AG10803 (cell line): ENCODE measurements at regions not wholly inside any gene's neighbourhood (a gene's known extent, or its start where the extent isn't known, plus 50 kb on each side); places are given as distances from the start of the nearest gene placed in this dataset.

Experiments used
- DNase-seq: peaks from one replicate; pipeline ENCODE4 v3.0.0; 2010; ENCODE audit warnings: low read depth
- H3K4me3 ChIP-seq: 2 replicates; pipeline ENCODE4 v1.5.1; 2011; ENCODE audit warnings: mild to moderate bottlenecking, low read length, control low read depth
- TF ChIP-seq, protein P1 (sequence below): conservative IDR thresholded peaks from 2 replicates; pipeline ENCODE4 v1.5.1; 2011; ENCODE audit warnings: mild to moderate bottlenecking, low read length, control low read depth, inconsistent platforms

DNA sequence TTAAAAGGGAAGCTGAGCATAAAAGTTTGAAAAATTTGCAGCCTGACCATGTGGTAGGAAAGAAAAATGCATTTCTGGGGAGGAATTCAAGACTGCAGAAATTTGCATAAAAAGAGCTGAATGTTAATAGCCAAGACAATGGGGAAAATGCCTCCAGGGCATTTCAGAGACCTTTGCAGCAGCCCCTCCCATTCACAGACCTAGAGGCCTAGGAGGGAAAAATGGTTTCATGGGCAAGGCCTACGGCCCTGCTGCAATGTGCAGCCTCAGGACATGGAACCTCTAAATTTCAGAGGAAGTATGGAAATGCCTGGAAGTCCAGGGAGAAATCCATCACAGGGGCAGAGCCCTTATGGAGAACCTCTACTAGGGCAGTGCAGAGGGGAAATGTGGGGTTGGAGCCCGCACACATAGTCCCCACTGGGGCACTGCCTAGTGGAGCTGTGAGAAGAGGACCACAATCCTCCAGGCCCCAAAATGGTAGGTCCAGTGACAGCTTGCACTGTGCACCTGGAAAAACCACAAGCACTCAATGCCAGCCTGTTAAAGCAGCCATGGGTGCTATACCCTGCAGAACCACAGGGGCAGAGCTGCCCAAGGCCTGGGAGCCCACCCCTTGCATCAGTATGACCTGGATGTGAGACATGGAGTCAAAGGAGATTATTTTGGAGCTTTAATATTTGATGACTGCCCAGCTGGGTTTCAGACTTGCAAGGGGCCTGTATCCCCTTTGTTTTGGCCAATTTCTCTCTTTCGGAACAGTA, 243.8 kb downstream of the DNAJB9 start:
- TF ChIP-seq, protein P1, sequence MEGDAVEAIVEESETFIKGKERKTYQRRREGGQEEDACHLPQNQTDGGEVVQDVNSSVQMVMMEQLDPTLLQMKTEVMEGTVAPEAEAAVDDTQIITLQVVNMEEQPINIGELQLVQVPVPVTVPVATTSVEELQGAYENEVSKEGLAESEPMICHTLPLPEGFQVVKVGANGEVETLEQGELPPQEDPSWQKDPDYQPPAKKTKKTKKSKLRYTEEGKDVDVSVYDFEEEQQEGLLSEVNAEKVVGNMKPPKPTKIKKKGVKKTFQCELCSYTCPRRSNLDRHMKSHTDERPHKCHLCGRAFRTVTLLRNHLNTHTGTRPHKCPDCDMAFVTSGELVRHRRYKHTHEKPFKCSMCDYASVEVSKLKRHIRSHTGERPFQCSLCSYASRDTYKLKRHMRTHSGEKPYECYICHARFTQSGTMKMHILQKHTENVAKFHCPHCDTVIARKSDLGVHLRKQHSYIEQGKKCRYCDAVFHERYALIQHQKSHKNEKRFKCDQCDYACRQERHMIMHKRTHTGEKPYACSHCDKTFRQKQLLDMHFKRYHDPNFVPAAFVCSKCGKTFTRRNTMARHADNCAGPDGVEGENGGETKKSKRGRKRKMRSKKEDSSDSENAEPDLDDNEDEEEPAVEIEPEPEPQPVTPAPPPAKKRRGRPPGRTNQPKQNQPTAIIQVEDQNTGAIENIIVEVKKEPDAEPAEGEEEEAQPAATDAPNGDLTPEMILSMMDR: no peak
- H3K4me3 ChIP-seq: no peak overlapping the region
- DNase-seq: no peak

DNA sequence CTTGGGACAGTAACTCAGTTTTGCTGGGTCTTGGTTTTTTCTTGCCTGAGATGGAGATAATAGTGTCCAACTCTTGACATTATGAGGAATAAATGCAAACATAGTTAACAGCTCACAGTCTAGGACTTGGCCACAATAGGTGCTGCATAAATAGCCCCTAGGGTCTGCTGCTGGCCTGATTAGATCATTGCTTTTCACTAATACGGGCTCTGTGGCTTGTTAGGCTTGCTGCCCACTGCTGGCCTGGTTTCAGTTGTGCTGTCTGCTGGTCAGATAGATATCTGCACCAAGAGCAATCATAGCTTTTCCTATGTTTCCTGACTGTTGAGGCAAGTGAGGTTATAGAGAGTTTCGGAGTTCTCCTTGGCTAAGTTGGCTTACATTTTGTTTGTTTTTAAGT, 246.1 kb downstream of the DNAJB9 start:
- TF ChIP-seq, protein P1: no peak
- H3K4me3 ChIP-seq: no peak overlapping the region
- no peak for DNase-seq

DNA sequence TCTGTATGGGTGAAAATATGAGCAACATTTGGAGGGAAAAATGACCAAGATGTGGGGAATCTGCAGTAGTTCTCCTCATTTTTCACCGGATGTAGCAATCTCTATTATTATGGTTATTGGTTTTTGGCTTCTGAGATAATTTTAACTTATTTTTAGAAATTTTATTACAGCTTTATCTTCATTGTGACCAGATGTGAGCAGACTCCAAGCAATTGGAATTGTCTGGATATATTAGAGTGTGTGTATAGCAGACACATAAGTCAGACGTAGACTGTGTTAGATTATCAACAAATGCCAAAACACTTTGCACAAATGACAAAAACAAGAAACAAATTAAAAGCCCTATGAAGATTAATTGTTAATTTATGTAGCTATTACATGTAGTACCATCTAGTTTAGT, 249.1 kb downstream of the DNAJB9 start:
- no peak for DNase-seq
- TF ChIP-seq, protein P1: no peak
- H3K4me3 ChIP-seq: no peak overlapping the region

DNA sequence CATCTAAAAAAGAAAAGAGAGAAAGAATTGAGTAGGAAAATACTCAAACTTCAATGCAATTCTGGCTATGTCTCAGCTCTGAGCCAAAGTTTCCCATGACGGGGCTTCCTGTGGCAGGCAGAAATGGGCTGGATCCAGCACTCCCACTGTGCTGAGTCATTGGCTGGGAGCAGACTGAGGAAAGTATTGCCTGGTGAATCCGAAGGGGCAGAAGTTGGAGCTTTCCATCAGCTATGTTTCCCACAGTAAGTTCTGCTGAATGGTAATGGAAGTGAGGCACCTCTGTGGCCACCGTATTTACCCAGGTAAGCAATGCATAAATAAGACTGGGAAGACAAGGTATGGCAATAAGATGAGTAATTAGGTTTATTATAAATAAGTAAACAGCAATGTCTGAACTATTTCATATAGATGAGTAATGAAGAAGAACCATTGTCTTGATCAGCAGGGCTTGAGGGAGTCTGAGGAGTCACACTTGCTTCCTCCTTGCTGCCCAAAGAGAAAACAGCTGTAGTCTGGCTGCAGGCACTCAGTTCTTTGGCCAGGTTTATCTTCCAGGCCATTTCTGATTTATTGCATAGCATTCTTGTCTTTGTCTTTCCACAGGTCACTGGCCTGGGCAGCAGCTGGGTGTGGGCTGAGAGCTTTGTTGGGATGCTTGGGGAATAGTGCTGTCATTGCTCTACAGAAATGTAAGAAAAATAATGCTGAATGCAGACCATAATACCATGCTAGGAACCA, 255.3 kb downstream of the DNAJB9 start:
- no peak overlapping the region for H3K4me3 ChIP-seq
- TF ChIP-seq, protein P1: no peak
- DNase-seq: peak; percentile 33

DNA sequence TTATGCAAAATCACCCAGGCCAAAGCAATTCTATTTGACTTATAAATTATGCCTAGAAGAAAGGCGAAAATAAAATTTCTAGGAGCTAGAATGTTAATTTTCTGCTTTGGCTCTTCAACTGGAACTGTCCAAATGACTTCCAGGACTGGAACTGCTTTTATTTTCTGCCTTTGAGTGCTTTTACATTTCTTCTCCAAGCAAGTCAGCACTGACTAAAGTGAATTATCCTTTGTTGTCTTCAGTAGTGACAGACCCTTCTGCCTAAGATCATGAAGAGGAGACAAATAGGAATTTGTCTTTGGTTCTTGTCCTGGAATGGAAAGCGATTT, 255.9 kb downstream of the DNAJB9 start:
- H3K4me3 ChIP-seq: no peak overlapping the region
- TF ChIP-seq, protein P1: no peak
- no peak for DNase-seq

DNA sequence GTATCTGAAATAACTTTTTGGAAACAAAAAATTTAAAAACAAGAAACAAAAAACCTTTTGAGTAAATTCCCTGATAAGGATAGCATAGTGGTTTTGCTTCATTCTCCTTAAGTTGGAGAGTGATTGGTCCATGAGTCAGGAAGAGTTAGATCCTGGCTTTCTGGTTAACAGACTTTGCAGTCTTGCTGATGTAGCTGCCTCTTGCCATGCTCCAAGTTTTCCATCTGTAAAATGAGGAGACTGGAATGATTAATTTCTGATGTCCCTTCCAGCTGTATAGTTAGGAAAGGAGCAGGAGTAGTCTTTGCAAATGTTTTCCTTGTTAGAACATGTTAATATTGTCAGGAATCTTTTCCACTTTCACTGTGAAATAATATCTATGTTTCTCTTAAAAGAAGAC, 266.6 kb downstream of the DNAJB9 start:
- TF ChIP-seq, protein P1: no peak

DNA sequence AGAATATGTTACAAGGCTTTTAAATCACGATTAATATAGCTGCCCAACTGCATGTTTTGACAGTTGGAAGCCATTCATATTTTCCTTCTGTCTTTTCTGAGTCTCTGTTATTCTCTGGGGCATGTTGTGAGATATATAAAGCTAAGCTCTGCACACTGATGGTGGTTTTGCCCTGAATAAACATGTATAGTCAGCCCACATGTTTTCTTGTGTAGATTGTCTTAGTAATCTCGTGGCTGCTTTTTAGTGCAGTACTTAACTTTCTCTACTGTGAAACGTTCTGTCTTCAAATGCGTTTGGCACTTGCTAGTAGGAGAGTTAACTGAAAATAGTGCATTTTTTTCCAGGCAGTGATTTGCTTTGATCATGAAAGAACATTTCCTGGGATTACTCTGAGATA, 268.5 kb downstream of the DNAJB9 start:
- TF ChIP-seq, protein P1: no peak
- DNase-seq: no peak
- H3K4me3 ChIP-seq: no peak overlapping the region

More for the DNA sequence above, 266.6 kb downstream of the DNAJB9 start:
- DNase-seq: no peak
- H3K4me3 ChIP-seq: no peak overlapping the region
